GM21723 (cell line): ENCODE measurements at regions not wholly inside any gene's neighbourhood (a gene's known extent, or its start where the extent isn't known, plus 50 kb on each side); places are given as distances from the start of the nearest gene placed in this dataset.
"Not testable (repeated sequence)": the region's sequence is repeated elsewhere in the genome, so short reads cannot be mapped to it uniquely, and the experiment has no call there.

Experiments
- ATAC-seq: cut with Tn5 transposase; IDR thresholded peaks from one replicate; pipeline ENCODE4 v1.9.1; 2021; ENCODE audit warnings: mild to moderate bottlenecking, moderate library complexity; ENCODE audit not compliant: unreplicated experiment

- no peak for ATAC-seq
These were observed 425.5 kb downstream of the BCKDHB start for GRCh38 chr6:80531681-80532619.

GRCh38 chr6:80530103-80530502, 423.6 kb downstream of the BCKDHB start:
- ATAC-seq = no peak

- no peak for ATAC-seq
These were observed 421.6 kb downstream of the BCKDHB start for GRCh38 chr6:80528115-80528514.

GRCh38 chr6:80527552-80528052, 421.1 kb downstream of the BCKDHB start:
- ATAC-seq = no peak

- ATAC-seq = no peak
These were observed 417.1 kb downstream of the BCKDHB start for GRCh38 chr6:80523531-80523997.

GRCh38 chr6:80523010-80523409, 416.5 kb downstream of the BCKDHB start:
- no peak for ATAC-seq

- ATAC-seq = no peak
These were observed 416.1 kb downstream of the BCKDHB start for GRCh38 chr6:80522576-80522975.

- no peak for ATAC-seq
These were observed 413.5 kb downstream of the BCKDHB start for GRCh38 chr6:80519811-80520594.

- ATAC-seq = no peak
These were observed 411.1 kb downstream of the BCKDHB start for GRCh38 chr6:80517525-80517924.

- ATAC-seq = not testable (repeated sequence)
These were observed 404.1 kb downstream of the BCKDHB start for GRCh38 chr6:80510521-80510920.

- no peak for ATAC-seq
These were observed 402.6 kb downstream of the BCKDHB start for GRCh38 chr6:80508885-80509630.

GRCh38 chr6:80504882-80505281, 398.4 kb downstream of the BCKDHB start:
- no peak for ATAC-seq

- no peak for ATAC-seq
These were observed 397.2 kb downstream of the BCKDHB start for GRCh38 chr6:80503660-80504059.

- no peak for ATAC-seq
These were observed 396.4 kb downstream of the BCKDHB start for GRCh38 chr6:80502871-80503270.

- ATAC-seq = no peak
These were observed 395.2 kb downstream of the BCKDHB start for GRCh38 chr6:80501636-80502035.

GRCh38 chr6:80497696-80498486, 391.4 kb downstream of the BCKDHB start:
- ATAC-seq = not testable (repeated sequence)

- ATAC-seq = no peak
These were observed 383.6 kb downstream of the BCKDHB start for GRCh38 chr6:80489911-80490635.

- no peak for ATAC-seq
These were observed 381.7 kb downstream of the BCKDHB start for GRCh38 chr6:80488190-80488589.

- ATAC-seq = not testable (repeated sequence)
These were observed 379.0 kb downstream of the BCKDHB start for GRCh38 chr6:80485494-80485893.
